ENCODE measurements at regions not wholly inside any gene's neighbourhood (a gene's known extent, or its start where the extent isn't known, plus 50 kb on each side); places are given as distances from the start of the nearest gene placed in this dataset.

- DNase-seq (no peak), ATAC-seq (no peak)
- intact Hi-C loops (cut with DNase I, micrococcal nuclease): no loop called here
- no peak for TF ChIP-seq CTCF (IDR thresholded peaks at IDR 0.05)
- Histone ChIP-seq H3K9me3 (no peaks in the 10 kb centered on the region), H3K36me3 (ENCODE audit: low read depth) (no peaks in the 10 kb centered on the region), H3K4me3 (no peak overlapping the region), H3K4me1 (ENCODE audit: low read depth) (no peaks in the 10 kb centered on the region)
Observed at GRCh38 chr9:90451804-90452203, 190.8 kb downstream of the DIRAS2 start.

GRCh38 chr9:90455316-90455715 is 187.3 kb downstream of the DIRAS2 start:
- no peak for DNase-seq
- no peak for ATAC-seq
- intact Hi-C loops (cut with DNase I, micrococcal nuclease): no loop called here
- Histone ChIP-seq H3K4me3 (no peak overlapping the region), H3K4me1 (ENCODE audit: low read depth) (no peaks in the 10 kb centered on the region), H3K36me3 (ENCODE audit: low read depth) (no peaks in the 10 kb centered on the region), H3K9me3 (no peaks in the 10 kb centered on the region)
- no peak for TF ChIP-seq CTCF (IDR thresholded peaks at IDR 0.05)

- intact Hi-C loops (cut with DNase I, micrococcal nuclease): no loop called here
- ATAC-seq (no peak), DNase-seq (no peak)
- no peak for TF ChIP-seq CTCF (IDR thresholded peaks at IDR 0.05)
- Histone ChIP-seq H3K36me3 (ENCODE audit: low read depth) (no peaks in the 10 kb centered on the region), H3K4me3 (no peak overlapping the region), H3K4me1 (ENCODE audit: low read depth) (no peaks in the 10 kb centered on the region), H3K9me3 (no peaks in the 10 kb centered on the region)
Observed at GRCh38 chr9:90457386-90458190, 185.0 kb downstream of the DIRAS2 start.

GRCh38 chr9:90458485-90458884 is 184.1 kb downstream of the DIRAS2 start:
- Histone ChIP-seq H3K4me3 (no peak overlapping the region), H3K36me3 (ENCODE audit: low read depth) (no peaks in the 10 kb centered on the region), H3K4me1 (ENCODE audit: low read depth) (no peaks in the 10 kb centered on the region), H3K9me3 (no peaks in the 10 kb centered on the region)
- TF ChIP-seq CTCF (IDR thresholded peaks at IDR 0.05): no peak
- intact Hi-C loops (cut with DNase I, micrococcal nuclease): no loop called here
- DNase-seq: peak; percentile 56 to 86 (median 72)
- ATAC-seq: peak; percentile 99

- no peaks in the 10 kb centered on the region for H3K9me3 ChIP-seq
- DNase-seq: no peak
- H3K36me3 ChIP-seq (ENCODE audit: low read depth): no peaks in the 10 kb centered on the region
- H3K4me3 ChIP-seq: no peak overlapping the region
- intact Hi-C loops (cut with DNase I, micrococcal nuclease): no loop called here
- no peak for TF ChIP-seq CTCF (IDR thresholded peaks at IDR 0.05)
- ATAC-seq: no peak
- H3K4me1 ChIP-seq (ENCODE audit: low read depth): no peaks in the 10 kb centered on the region
Observed at GRCh38 chr9:90459321-90459720, 183.3 kb downstream of the DIRAS2 start.
